Hepatocyte (in vitro differentiated cells): ENCODE measurements at regions not wholly inside any gene's neighbourhood (a gene's known extent, or its start where the extent isn't known, plus 50 kb on each side); places are given as distances from the start of the nearest gene placed in this dataset.

Experiments
- EZH2 ChIP-seq: fragments of 200-600 bp; sonication (generic); IDR thresholded peaks from 2 replicates; pipeline ENCODE4 v1.6.1; 2016; ENCODE audit warnings: antibody characterized with exemption, mild to moderate bottlenecking, borderline replicate concordance
- EZH2phosphoT487 ChIP-seq: fragments of 200-600 bp; sonication (generic); IDR thresholded peaks from one replicate; pipeline ENCODE4 v1.6.1; 2018; ENCODE audit warnings: antibody characterized with exemption, mild to moderate bottlenecking, low read depth, moderate library complexity; ENCODE audit not compliant: unreplicated experiment, severe bottlenecking
- TF ChIP-seq, protein P1 (sequence below): fragments of 200-600 bp; sonication (generic); IDR thresholded peaks from 2 replicates; pipeline ENCODE4 v1.5.1; 2016; ENCODE audit warnings: antibody characterized with exemption, mild to moderate bottlenecking; ENCODE audit not compliant: poor library complexity

DNA sequence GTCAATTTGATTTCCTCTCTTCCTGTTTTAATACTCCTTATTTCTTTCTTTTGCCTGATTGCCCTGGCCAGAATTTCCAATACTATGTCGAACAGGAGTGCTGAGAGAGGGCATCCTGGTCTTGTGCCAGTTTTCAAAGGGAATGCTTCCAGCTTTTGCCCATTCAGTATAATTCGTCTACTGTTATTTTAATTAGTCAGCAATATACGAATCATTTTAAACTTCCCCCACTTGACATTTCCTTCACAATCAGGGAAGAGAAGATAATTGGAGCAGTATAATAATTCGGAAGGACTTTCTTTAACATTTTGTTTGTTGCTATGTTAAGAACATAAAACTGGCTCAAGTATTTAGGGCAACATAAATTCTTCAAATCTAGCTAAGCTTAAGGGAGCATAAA is 860.3 kb upstream of the SLC35B3 start:
- TF ChIP-seq, protein P1, sequence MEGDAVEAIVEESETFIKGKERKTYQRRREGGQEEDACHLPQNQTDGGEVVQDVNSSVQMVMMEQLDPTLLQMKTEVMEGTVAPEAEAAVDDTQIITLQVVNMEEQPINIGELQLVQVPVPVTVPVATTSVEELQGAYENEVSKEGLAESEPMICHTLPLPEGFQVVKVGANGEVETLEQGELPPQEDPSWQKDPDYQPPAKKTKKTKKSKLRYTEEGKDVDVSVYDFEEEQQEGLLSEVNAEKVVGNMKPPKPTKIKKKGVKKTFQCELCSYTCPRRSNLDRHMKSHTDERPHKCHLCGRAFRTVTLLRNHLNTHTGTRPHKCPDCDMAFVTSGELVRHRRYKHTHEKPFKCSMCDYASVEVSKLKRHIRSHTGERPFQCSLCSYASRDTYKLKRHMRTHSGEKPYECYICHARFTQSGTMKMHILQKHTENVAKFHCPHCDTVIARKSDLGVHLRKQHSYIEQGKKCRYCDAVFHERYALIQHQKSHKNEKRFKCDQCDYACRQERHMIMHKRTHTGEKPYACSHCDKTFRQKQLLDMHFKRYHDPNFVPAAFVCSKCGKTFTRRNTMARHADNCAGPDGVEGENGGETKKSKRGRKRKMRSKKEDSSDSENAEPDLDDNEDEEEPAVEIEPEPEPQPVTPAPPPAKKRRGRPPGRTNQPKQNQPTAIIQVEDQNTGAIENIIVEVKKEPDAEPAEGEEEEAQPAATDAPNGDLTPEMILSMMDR: no peak
- TF ChIP-seq EZH2phosphoT487: no peak
- no peak for TF ChIP-seq EZH2
